OCI-LY3 (cell line): ENCODE measurements at regions not wholly inside any gene's neighbourhood (a gene's known extent, or its start where the extent isn't known, plus 50 kb on each side); places are given as distances from the start of the nearest gene placed in this dataset.

Experiments
- CTCF ChIP-seq: fragments of 200-600, 300-600 bp; sonication (generic); IDR thresholded peaks from 2 replicates; pipeline ENCODE4 v1.5.1; 2014; ENCODE audit warnings: antibody characterized with exemption, low read length, low read depth
- EZH2phosphoT487 ChIP-seq: fragments of 200-600 bp; shearing (Covaris generic); IDR thresholded peaks from 2 replicates; pipeline ENCODE4 v1.6.1; 2018; ENCODE audit warnings: antibody characterized with exemption, mixed run types, low read depth

GRCh38 chr9:81080185-81080584 is 609.2 kb downstream of the TLE1 start:
- TF ChIP-seq CTCF (no peak), EZH2phosphoT487 (no peak)
